Karpas-422 (cell line): ENCODE measurements at regions not wholly inside any gene's neighbourhood (a gene's known extent, or its start where the extent isn't known, plus 50 kb on each side); places are given as distances from the start of the nearest gene placed in this dataset.

Source experiments
- DNase-seq: peaks from one replicate; pipeline ENCODE4 v3.0.0-alpha.2; 2015
- H2AFZ ChIP-seq: fragments of 200-600 bp; sonication (generic); 2 replicates; pipeline ENCODE4 v1.6.1; 2014; ENCODE audit warnings: antibody characterized with exemption, low read length, mixed read lengths
- H3K27ac ChIP-seq: fragments of 200-600 bp; sonication (generic); 2 replicates; pipeline ENCODE4 v1.5.1; 2014; ENCODE audit warnings: mild to moderate bottlenecking, low read length, moderate library complexity
- H3K27me3 ChIP-seq: fragments of 200-600 bp; sonication (generic); 2 replicates; pipeline ENCODE4 v1.6.1; 2014; ENCODE audit warnings: low read length, mixed read lengths
- H3K36me3 ChIP-seq: fragments of 200-600 bp; sonication (generic); 2 replicates; pipeline ENCODE4 v1.6.1; 2014; ENCODE audit warnings: low read length, mixed read lengths; ENCODE audit not compliant: insufficient read depth
- H3K4me1 ChIP-seq: fragments of 200-600 bp; sonication (generic); 2 replicates; pipeline ENCODE4 v1.6.1; 2014; ENCODE audit warnings: mild to moderate bottlenecking, low read length, mixed read lengths
- H3K4me2 ChIP-seq: fragments of 200-600 bp; sonication (generic); 2 replicates; pipeline ENCODE4 v1.6.1; 2014; ENCODE audit warnings: low read length, low read depth, mild to moderate bottlenecking; ENCODE audit not compliant: poor library complexity, severe bottlenecking
- H3K4me3 ChIP-seq: fragments of 200-600 bp; sonication (generic); 2 replicates; pipeline ENCODE4 v1.5.1; 2014; ENCODE audit warnings: mild to moderate bottlenecking, antibody characterized with exemption, low read length, mixed read lengths
- H3K79me2 ChIP-seq: fragments of 200-600 bp; sonication (generic); 2 replicates; pipeline ENCODE4 v1.6.1; 2014; ENCODE audit warnings: mild to moderate bottlenecking, low read length, mixed read lengths
- H3K9ac ChIP-seq: fragments of 200-600 bp; sonication (generic); 2 replicates; pipeline ENCODE4 v1.6.0; 2014; ENCODE audit warnings: low read length
- H3K9me2 ChIP-seq: fragments of 200-600 bp; sonication (generic), shearing (Covaris generic); replicated peaks from 2 replicates; pipeline ENCODE4 v1.6.0; 2014; ENCODE audit warnings: mild to moderate bottlenecking, low read length, moderate library complexity; ENCODE audit not compliant: insufficient read depth
- H3K9me3 ChIP-seq: fragments of 300-700, 200-600 bp; sonication (generic); 2 replicates; pipeline ENCODE4 v1.6.1; 2014; ENCODE audit warnings: low read length, mixed read lengths
- H4K20me1 ChIP-seq: fragments of 200-600 bp; sonication (generic); 2 replicates; pipeline ENCODE4 v1.6.1; 2014; ENCODE audit warnings: mild to moderate bottlenecking, antibody characterized with exemption, low read length, low read depth; ENCODE audit not compliant: insufficient read depth

GRCh38 chr5:159480849-159481248 lies 150.6 kb upstream of the IL12B start:
- Histone ChIP-seq H3K4me2 (no peak overlapping the region), H3K9ac (no peak overlapping the region), H4K20me1 (no peaks in the 10 kb centered on the region), H3K9me2 (no peaks in the 10 kb centered on the region), H2AFZ (no peak overlapping the region), H3K27ac (no peak overlapping the region), H3K36me3 (no peaks in the 10 kb centered on the region), H3K27me3 (no peaks in the 10 kb centered on the region), H3K4me1 (no peaks in the 10 kb centered on the region), H3K4me3 (no peak overlapping the region), H3K9me3 (no peaks in the 10 kb centered on the region), H3K79me2 (no peaks in the 10 kb centered on the region)
- no peak for DNase-seq

- H3K4me2 ChIP-seq: no peak overlapping the region
- H3K9ac ChIP-seq: no peak overlapping the region
- H3K4me3 ChIP-seq: no peak overlapping the region
- H3K27me3 ChIP-seq: no peaks in the 10 kb centered on the region
- no peaks in the 10 kb centered on the region for H3K9me3 ChIP-seq
- no peak overlapping the region for H2AFZ ChIP-seq
- H3K79me2 ChIP-seq: no peaks in the 10 kb centered on the region
- no peaks in the 10 kb centered on the region for H4K20me1 ChIP-seq
- no peaks in the 10 kb centered on the region for H3K4me1 ChIP-seq
- no peak for DNase-seq
- H3K27ac ChIP-seq: no peak overlapping the region
- no peaks in the 10 kb centered on the region for H3K36me3 ChIP-seq
- no peaks in the 10 kb centered on the region for H3K9me2 ChIP-seq
Measured at GRCh38 chr5:159481751-159482150, 151.5 kb upstream of the IL12B start.

GRCh38 chr5:159486836-159487235 lies 156.5 kb upstream of the IL12B start:
- H3K9me2 ChIP-seq: no peaks in the 10 kb centered on the region
- H3K4me1 ChIP-seq: no peaks in the 10 kb centered on the region
- DNase-seq: no peak
- no peaks in the 10 kb centered on the region for H3K9me3 ChIP-seq
- no peaks in the 10 kb centered on the region for H3K36me3 ChIP-seq
- H3K4me2 ChIP-seq: no peak overlapping the region
- H3K9ac ChIP-seq: no peak overlapping the region
- H3K79me2 ChIP-seq: no peaks in the 10 kb centered on the region
- H3K4me3 ChIP-seq: no peak overlapping the region
- no peaks in the 10 kb centered on the region for H3K27me3 ChIP-seq
- no peaks in the 10 kb centered on the region for H4K20me1 ChIP-seq
- H2AFZ ChIP-seq: no peak overlapping the region
- H3K27ac ChIP-seq: no peak overlapping the region

GRCh38 chr5:159488516-159488915 lies 158.2 kb upstream of the IL12B start:
- DNase-seq: no peak
- Histone ChIP-seq H3K27ac (no peak overlapping the region), H3K27me3 (no peaks in the 10 kb centered on the region), H3K9me2 (no peaks in the 10 kb centered on the region), H3K79me2 (no peaks in the 10 kb centered on the region), H4K20me1 (no peaks in the 10 kb centered on the region), H3K9me3 (no peaks in the 10 kb centered on the region), H3K4me1 (no peaks in the 10 kb centered on the region), H3K9ac (no peak overlapping the region), H3K36me3 (no peaks in the 10 kb centered on the region), H3K4me3 (no peak overlapping the region), H3K4me2 (no peak overlapping the region), H2AFZ (no peak overlapping the region)

- Histone ChIP-seq H3K36me3 (no peaks in the 10 kb centered on the region), H3K9me2 (no peaks in the 10 kb centered on the region), H3K4me3 (no peak overlapping the region), H3K4me1 (no peaks in the 10 kb centered on the region), H3K9me3 (no peaks in the 10 kb centered on the region), H3K27ac (no peak overlapping the region), H2AFZ (no peak overlapping the region), H3K79me2 (no peaks in the 10 kb centered on the region), H3K9ac (no peak overlapping the region), H3K27me3 (no peaks in the 10 kb centered on the region), H3K4me2 (no peak overlapping the region), H4K20me1 (no peaks in the 10 kb centered on the region)
- peak; percentile 42 for DNase-seq
Measured at GRCh38 chr5:159489779-159490178, 159.5 kb upstream of the IL12B start.

GRCh38 chr5:159490507-159490906 lies 160.2 kb upstream of the IL12B start:
- Histone ChIP-seq H3K4me3 (no peak overlapping the region), H3K36me3 (no peaks in the 10 kb centered on the region), H3K4me1 (no peaks in the 10 kb centered on the region), H4K20me1 (no peaks in the 10 kb centered on the region), H3K27me3 (no peaks in the 10 kb centered on the region), H3K79me2 (no peaks in the 10 kb centered on the region), H3K9me3 (no peaks in the 10 kb centered on the region), H3K9ac (no peak overlapping the region), H3K4me2 (no peak overlapping the region), H2AFZ (no peak overlapping the region), H3K9me2 (no peaks in the 10 kb centered on the region), H3K27ac (no peak overlapping the region)
- DNase-seq: no peak

GRCh38 chr5:159493696-159494095 lies 163.4 kb upstream of the IL12B start:
- H3K27me3 ChIP-seq: no peaks in the 10 kb centered on the region
- no peak overlapping the region for H3K9ac ChIP-seq
- H3K9me2 ChIP-seq: no peaks in the 10 kb centered on the region
- DNase-seq: no peak
- no peaks in the 10 kb centered on the region for H3K79me2 ChIP-seq
- H3K9me3 ChIP-seq: no peaks in the 10 kb centered on the region
- no peak overlapping the region for H3K27ac ChIP-seq
- H3K4me2 ChIP-seq: no peak overlapping the region
- no peaks in the 10 kb centered on the region for H4K20me1 ChIP-seq
- no peaks in the 10 kb centered on the region for H3K36me3 ChIP-seq
- no peaks in the 10 kb centered on the region for H3K4me1 ChIP-seq
- no peak overlapping the region for H3K4me3 ChIP-seq
- no peak overlapping the region for H2AFZ ChIP-seq

- no peaks in the 10 kb centered on the region for H3K79me2 ChIP-seq
- no peak overlapping the region for H3K27ac ChIP-seq
- H4K20me1 ChIP-seq: no peaks in the 10 kb centered on the region
- no peak overlapping the region for H3K9ac ChIP-seq
- H3K9me3 ChIP-seq: no peaks in the 10 kb centered on the region
- H3K4me2 ChIP-seq: no peak overlapping the region
- H3K4me1 ChIP-seq: no peaks in the 10 kb centered on the region
- no peak overlapping the region for H3K4me3 ChIP-seq
- no peaks in the 10 kb centered on the region for H3K36me3 ChIP-seq
- no peak for DNase-seq
- H2AFZ ChIP-seq: no peak overlapping the region
- H3K27me3 ChIP-seq: no peaks in the 10 kb centered on the region
- no peaks in the 10 kb centered on the region for H3K9me2 ChIP-seq
Measured at GRCh38 chr5:159496773-159497172, 166.5 kb upstream of the IL12B start.

GRCh38 chr5:159497221-159497620 lies 166.9 kb upstream of the IL12B start:
- Histone ChIP-seq H3K27ac (no peak overlapping the region), H3K9me3 (no peaks in the 10 kb centered on the region), H3K79me2 (no peaks in the 10 kb centered on the region), H3K9me2 (no peaks in the 10 kb centered on the region), H2AFZ (no peak overlapping the region), H3K36me3 (no peaks in the 10 kb centered on the region), H4K20me1 (no peaks in the 10 kb centered on the region), H3K9ac (no peak overlapping the region), H3K4me3 (no peak overlapping the region), H3K27me3 (no peaks in the 10 kb centered on the region), H3K4me1 (no peaks in the 10 kb centered on the region), H3K4me2 (no peak overlapping the region)
- no peak for DNase-seq
